ENCODE measurements at regions not wholly inside any gene's neighbourhood (a gene's known extent, or its start where the extent isn't known, plus 50 kb on each side); places are given as distances from the start of the nearest gene placed in this dataset.
A peak's percentile ranks its signal among the peaks of the same experiment; 100 is the strongest.
"Not testable (repeated sequence)": the region's sequence is repeated elsewhere in the genome, so short reads cannot be mapped to it uniquely, and the experiment has no call there.

- Histone ChIP-seq H3K4me3 (no peak overlapping the region), H3K27ac (no peak overlapping the region), H3K4me1 (no peaks in the 10 kb centered on the region), H3K27me3 (no peaks in the 10 kb centered on the region), H3K36me3 (no peaks in the 10 kb centered on the region), H3K9me3 (no peaks in the 10 kb centered on the region)
- no peak for TF ChIP-seq CTCF (IDR thresholded peaks at IDR 0.05)
- DNase-seq: no peak
- intact Hi-C loops (cut with DNase I): no loop called here
- ATAC-seq: no peak
Measured at GRCh38 chr3:87549208-87549607, 272.8 kb upstream of the POU1F1 start.

GRCh38 chr3:87548271-87548670 is 271.9 kb upstream of the POU1F1 start:
- no peaks in the 10 kb centered on the region for H3K9me3 ChIP-seq
- no peak for TF ChIP-seq CTCF (IDR thresholded peaks at IDR 0.05)
- ATAC-seq: no peak
- H3K27ac ChIP-seq: no peak overlapping the region
- DNase-seq: no peak
- no peaks in the 10 kb centered on the region for H3K27me3 ChIP-seq
- intact Hi-C loops (cut with DNase I): no loop called here
- no peaks in the 10 kb centered on the region for H3K4me1 ChIP-seq
- H3K36me3 ChIP-seq: no peaks in the 10 kb centered on the region
- no peak overlapping the region for H3K4me3 ChIP-seq

GRCh38 chr3:87546216-87546615 is 269.8 kb upstream of the POU1F1 start:
- Histone ChIP-seq H3K27ac (no peak overlapping the region), H3K4me3 (no peak overlapping the region), H3K36me3 (no peaks in the 10 kb centered on the region), H3K4me1 (no peaks in the 10 kb centered on the region), H3K27me3 (no peaks in the 10 kb centered on the region), H3K9me3 (no peaks in the 10 kb centered on the region)
- DNase-seq (no peak), ATAC-seq (no peak)
- TF ChIP-seq CTCF (IDR thresholded peaks at IDR 0.05): no peak
- intact Hi-C loops (cut with DNase I): no loop called here

- DNase-seq; intact Hi-C loops (cut with DNase I); H3K27ac ChIP-seq: not testable (repeated sequence)
Measured at GRCh38 chr3:87543408-87543807, 267.0 kb upstream of the POU1F1 start.

GRCh38 chr3:87541723-87542122 is 265.3 kb upstream of the POU1F1 start:
- H3K36me3 ChIP-seq: no peaks in the 10 kb centered on the region
- TF ChIP-seq CTCF (IDR thresholded peaks at IDR 0.05): no peak
- H3K27me3 ChIP-seq: no peaks in the 10 kb centered on the region
- no peak for DNase-seq
- H3K4me3 ChIP-seq: no peak overlapping the region
- peak; percentile 91 for ATAC-seq
- intact Hi-C loops (cut with DNase I): no loop called here
- no peaks in the 10 kb centered on the region for H3K9me3 ChIP-seq
- H3K27ac ChIP-seq: no peak overlapping the region
- H3K4me1 ChIP-seq: no peaks in the 10 kb centered on the region

More at GRCh38 chr3:87543408-87543807, 267.0 kb upstream of the POU1F1 start:
- ATAC-seq, H3K27me3 ChIP-seq, H3K9me3 ChIP-seq, H3K4me1 ChIP-seq, H3K4me3 ChIP-seq, H3K36me3 ChIP-seq: not testable (repeated sequence)

GRCh38 chr3:87538722-87539121 is 262.3 kb upstream of the POU1F1 start:
- H3K4me1 ChIP-seq; H3K4me3 ChIP-seq; intact Hi-C loops (cut with DNase I); H3K36me3 ChIP-seq; H3K9me3 ChIP-seq; H3K27me3 ChIP-seq; H3K27ac ChIP-seq; ATAC-seq; DNase-seq: not testable (repeated sequence)

GRCh38 chr3:87509401-87509800 is 233.0 kb upstream of the POU1F1 start:
- Histone ChIP-seq H3K9me3 (no peaks in the 10 kb centered on the region), H3K4me3 (no peak overlapping the region), H3K36me3 (no peaks in the 10 kb centered on the region), H3K4me1 (no peaks in the 10 kb centered on the region), H3K27me3 (no peaks in the 10 kb centered on the region), H3K27ac (no peak overlapping the region)
- intact Hi-C loops (cut with DNase I): no loop called here
- ATAC-seq (no peak), DNase-seq (no peak)
- TF ChIP-seq CTCF (IDR thresholded peaks at IDR 0.05): no peak

Data from upper lobe of right lung (tissue), 1 donor.